SK-N-SH treated with all-trans-retinoic acid at 6 μM for 48 hours (cell line): ENCODE measurements at regions not wholly inside any gene's neighbourhood (a gene's known extent, or its start where the extent isn't known, plus 50 kb on each side); places are given as distances from the start of the nearest gene placed in this dataset.

Experiments used
- ATAC-seq: fragments of 200-7000 bp; cut with Tn5 transposase; 3 replicates; pipeline ENCODE4 v1.9.1; 2020; ENCODE audit warnings: mild to moderate bottlenecking, moderate library complexity
- ARNTL ChIP-seq: fragments of 450-650 bp; formaldehyde crosslinking; IDR thresholded peaks from 2 replicates; pipeline ENCODE4 v1.5.0; 2020; ENCODE audit warnings: low read depth, mild to moderate bottlenecking, moderate library complexity, borderline replicate concordance
- BACH2 ChIP-seq: fragments of 250-450 bp; sonication (Bioruptor Pico); IDR thresholded peaks from 2 replicates; pipeline ENCODE4 v1.9.0; 2021; ENCODE audit warnings: mild to moderate bottlenecking, borderline replicate concordance
- ESRRG ChIP-seq: fragments of 250-450 bp; sonication (Bioruptor Pico); IDR thresholded peaks from 2 replicates; pipeline ENCODE4 v1.6.1; 2021; ENCODE audit warnings: mild to moderate bottlenecking
- GLIS3 ChIP-seq: fragments of 250-450 bp; sonication (Bioruptor Pico); IDR thresholded peaks from 2 replicates; pipeline ENCODE4 v1.5.0; 2020; ENCODE audit warnings: mild to moderate bottlenecking, moderate library complexity
- ISL1 ChIP-seq: fragments of 250-450 bp; sonication (Bioruptor Pico); IDR thresholded peaks from 2 replicates; pipeline ENCODE4 v2.1.2; 2022; ENCODE audit warnings: mild to moderate bottlenecking, moderate library complexity
- OSR1 ChIP-seq: fragments of 250-450 bp; sonication (Bioruptor Pico); IDR thresholded peaks from 2 replicates; pipeline ENCODE4 v1.8.0; 2022; ENCODE audit warnings: moderate library complexity, mild to moderate bottlenecking, inconsistent platforms
- PPARA ChIP-seq: fragments of 250-450 bp; sonication (Bioruptor Pico); IDR thresholded peaks from 2 replicates; pipeline ENCODE4 v1.5.0; 2020; ENCODE audit warnings: mild to moderate bottlenecking, borderline replicate concordance
- RARB ChIP-seq: fragments of 250-450 bp; sonication (Bioruptor Pico); IDR thresholded peaks from 2 replicates; pipeline ENCODE4 v1.8.0; 2021; ENCODE audit warnings: mild to moderate bottlenecking, moderate library complexity
- SNAI2 ChIP-seq: fragments of 250-450 bp; sonication (Bioruptor Pico); IDR thresholded peaks from 2 replicates; pipeline ENCODE4 v1.5.0; 2020; ENCODE audit warnings: mild to moderate bottlenecking, moderate library complexity
- TOX ChIP-seq: fragments of 250-450 bp; sonication (Bioruptor Pico); IDR thresholded peaks from 2 replicates; pipeline ENCODE4 v1.8.0; 2021; ENCODE audit warnings: mild to moderate bottlenecking, moderate library complexity, borderline replicate concordance
- ZC3H10 ChIP-seq: fragments of 250-450 bp; sonication (Bioruptor Pico); IDR thresholded peaks from 2 replicates; pipeline ENCODE4 v1.5.1; 2021; ENCODE audit warnings: mild to moderate bottlenecking, moderate library complexity
- ZFP3 ChIP-seq: fragments of 250-450 bp; sonication (Bioruptor Pico); IDR thresholded peaks from 2 replicates; pipeline ENCODE4 v1.5.0; 2020; ENCODE audit warnings: mild to moderate bottlenecking, moderate library complexity
- ZFP30 ChIP-seq: fragments of 450-650 bp; formaldehyde crosslinking; IDR thresholded peaks from 2 replicates; pipeline ENCODE4 v1.5.0; 2022; ENCODE audit warnings: mild to moderate bottlenecking, moderate library complexity
- ZNF565 ChIP-seq: fragments of 450-650 bp; formaldehyde crosslinking; conservative IDR thresholded peaks from 2 replicates; pipeline ENCODE4 v1.5.0; 2020; ENCODE audit warnings: low read depth, mild to moderate bottlenecking, moderate library complexity
- ZNF70 ChIP-seq: fragments of 450-650 bp; formaldehyde crosslinking; IDR thresholded peaks from 2 replicates; pipeline ENCODE4 v1.5.0; 2020; ENCODE audit warnings: mild to moderate bottlenecking, moderate library complexity
- TF ChIP-seq, protein P1 (sequence below): fragments of 250-450 bp; sonication (Bioruptor Pico); IDR thresholded peaks from 2 replicates; pipeline ENCODE4 v1.5.0; 2020; ENCODE audit warnings: mild to moderate bottlenecking, moderate library complexity
- TF ChIP-seq, protein P2 (sequence below): fragments of 250-450 bp; sonication (Bioruptor Pico); IDR thresholded peaks from 2 replicates; pipeline ENCODE4 v1.8.0; 2021; ENCODE audit warnings: low read depth, mild to moderate bottlenecking, moderate library complexity, borderline replicate concordance
- TF ChIP-seq, protein P3 (sequence below): fragments of 250-450 bp; sonication (Bioruptor Pico); IDR thresholded peaks from 2 replicates; pipeline ENCODE4 v1.8.0; 2020; ENCODE audit warnings: mild to moderate bottlenecking, moderate library complexity, borderline replicate concordance
- TF ChIP-seq, protein P4 (sequence below): fragments of 250-450 bp; sonication (Bioruptor Pico); IDR thresholded peaks from 2 replicates; pipeline ENCODE4 v1.5.1; 2020; ENCODE audit warnings: low read depth, mild to moderate bottlenecking, moderate library complexity

DNA sequence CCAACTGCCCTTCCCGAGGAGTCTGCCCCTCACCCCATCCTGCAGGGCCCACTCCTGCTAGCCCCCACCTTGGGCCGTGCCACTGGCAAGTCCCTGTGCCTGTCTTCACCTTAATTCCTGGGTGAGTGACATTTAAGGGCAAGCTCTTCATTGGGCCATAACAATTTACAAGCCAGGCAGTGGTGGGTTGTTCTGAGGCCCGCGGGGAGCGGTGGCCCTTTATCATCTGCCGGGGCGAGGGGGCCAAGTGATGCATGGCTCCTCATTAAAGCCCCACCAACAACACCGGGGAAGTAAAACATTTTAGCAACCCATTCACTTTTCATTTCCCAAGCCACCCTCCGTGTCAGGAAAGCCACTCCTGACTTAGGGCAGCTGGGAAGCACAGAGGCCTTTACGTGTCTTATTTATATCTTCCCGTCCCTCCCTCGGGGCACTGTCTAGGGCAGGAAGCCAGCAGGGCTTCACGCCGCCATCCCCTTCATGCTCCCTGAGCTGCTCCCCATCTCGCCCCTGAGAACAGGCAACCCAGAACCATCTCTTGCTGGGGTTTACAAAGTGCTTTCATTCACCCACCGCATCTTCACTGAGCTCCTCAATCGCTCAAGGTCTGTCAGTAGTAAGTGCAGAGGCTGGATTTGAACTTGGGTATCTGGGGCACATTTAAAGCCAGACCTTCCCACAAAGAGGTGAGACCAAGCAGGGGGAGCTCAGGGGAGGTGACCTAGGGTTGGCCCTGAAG is 55.5 kb upstream of the CCDC167 start (continued):
- TF ChIP-seq, protein P1, sequence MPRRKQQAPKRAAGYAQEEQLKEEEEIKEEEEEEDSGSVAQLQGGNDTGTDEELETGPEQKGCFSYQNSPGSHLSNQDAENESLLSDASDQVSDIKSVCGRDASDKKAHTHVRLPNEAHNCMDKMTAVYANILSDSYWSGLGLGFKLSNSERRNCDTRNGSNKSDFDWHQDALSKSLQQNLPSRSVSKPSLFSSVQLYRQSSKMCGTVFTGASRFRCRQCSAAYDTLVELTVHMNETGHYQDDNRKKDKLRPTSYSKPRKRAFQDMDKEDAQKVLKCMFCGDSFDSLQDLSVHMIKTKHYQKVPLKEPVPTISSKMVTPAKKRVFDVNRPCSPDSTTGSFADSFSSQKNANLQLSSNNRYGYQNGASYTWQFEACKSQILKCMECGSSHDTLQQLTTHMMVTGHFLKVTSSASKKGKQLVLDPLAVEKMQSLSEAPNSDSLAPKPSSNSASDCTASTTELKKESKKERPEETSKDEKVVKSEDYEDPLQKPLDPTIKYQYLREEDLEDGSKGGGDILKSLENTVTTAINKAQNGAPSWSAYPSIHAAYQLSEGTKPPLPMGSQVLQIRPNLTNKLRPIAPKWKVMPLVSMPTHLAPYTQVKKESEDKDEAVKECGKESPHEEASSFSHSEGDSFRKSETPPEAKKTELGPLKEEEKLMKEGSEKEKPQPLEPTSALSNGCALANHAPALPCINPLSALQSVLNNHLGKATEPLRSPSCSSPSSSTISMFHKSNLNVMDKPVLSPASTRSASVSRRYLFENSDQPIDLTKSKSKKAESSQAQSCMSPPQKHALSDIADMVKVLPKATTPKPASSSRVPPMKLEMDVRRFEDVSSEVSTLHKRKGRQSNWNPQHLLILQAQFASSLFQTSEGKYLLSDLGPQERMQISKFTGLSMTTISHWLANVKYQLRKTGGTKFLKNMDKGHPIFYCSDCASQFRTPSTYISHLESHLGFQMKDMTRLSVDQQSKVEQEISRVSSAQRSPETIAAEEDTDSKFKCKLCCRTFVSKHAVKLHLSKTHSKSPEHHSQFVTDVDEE (CRISPR knock-in tag): no peak
- TF ChIP-seq BACH2 (no peak), ZNF70 (CRISPR knock-in tag) (no peak), SNAI2 (CRISPR knock-in tag) (no peak), ZC3H10 (CRISPR knock-in tag) (no peak)

DNA sequence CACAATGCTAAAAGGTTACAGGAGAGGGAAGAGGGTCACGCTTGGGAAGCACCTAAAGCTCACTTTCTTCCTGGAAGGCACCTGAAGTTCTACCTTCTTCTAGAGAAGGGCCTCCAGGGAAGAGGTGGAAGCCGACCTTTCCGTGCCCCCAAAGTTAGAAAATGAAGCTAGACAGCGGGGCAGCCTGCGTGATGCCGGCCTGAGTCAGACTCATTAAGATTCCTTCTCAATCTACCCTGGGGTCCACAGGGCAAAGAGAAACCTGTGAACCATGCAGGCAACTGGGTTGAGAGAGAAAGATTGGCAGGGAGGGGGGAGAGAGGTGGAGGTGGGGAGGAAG is 54.8 kb upstream of the CCDC167 start:
- no peak for TF ChIP-seq ZFP30 (CRISPR knock-in tag)
- no peak for TF ChIP-seq ZC3H10 (CRISPR knock-in tag)
- TF ChIP-seq, protein P2, sequence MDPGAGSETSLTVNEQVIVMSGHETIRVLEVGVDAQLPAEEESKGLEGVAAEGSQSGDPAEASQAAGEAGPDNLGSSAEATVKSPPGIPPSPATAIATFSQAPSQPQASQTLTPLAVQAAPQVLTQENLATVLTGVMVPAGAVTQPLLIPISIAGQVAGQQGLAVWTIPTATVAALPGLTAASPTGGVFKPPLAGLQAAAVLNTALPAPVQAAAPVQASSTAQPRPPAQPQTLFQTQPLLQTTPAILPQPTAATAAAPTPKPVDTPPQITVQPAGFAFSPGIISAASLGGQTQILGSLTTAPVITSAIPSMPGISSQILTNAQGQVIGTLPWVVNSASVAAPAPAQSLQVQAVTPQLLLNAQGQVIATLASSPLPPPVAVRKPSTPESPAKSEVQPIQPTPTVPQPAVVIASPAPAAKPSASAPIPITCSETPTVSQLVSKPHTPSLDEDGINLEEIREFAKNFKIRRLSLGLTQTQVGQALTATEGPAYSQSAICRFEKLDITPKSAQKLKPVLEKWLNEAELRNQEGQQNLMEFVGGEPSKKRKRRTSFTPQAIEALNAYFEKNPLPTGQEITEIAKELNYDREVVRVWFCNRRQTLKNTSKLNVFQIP: no peak
- TF ChIP-seq GLIS3 (CRISPR knock-in tag): no peak
- TF ChIP-seq ARNTL (CRISPR knock-in tag): no peak
- TF ChIP-seq PPARA (CRISPR knock-in tag): no peak
- TF ChIP-seq ZNF565 (CRISPR knock-in tag): no peak
- peak; percentile 63 for ATAC-seq

DNA sequence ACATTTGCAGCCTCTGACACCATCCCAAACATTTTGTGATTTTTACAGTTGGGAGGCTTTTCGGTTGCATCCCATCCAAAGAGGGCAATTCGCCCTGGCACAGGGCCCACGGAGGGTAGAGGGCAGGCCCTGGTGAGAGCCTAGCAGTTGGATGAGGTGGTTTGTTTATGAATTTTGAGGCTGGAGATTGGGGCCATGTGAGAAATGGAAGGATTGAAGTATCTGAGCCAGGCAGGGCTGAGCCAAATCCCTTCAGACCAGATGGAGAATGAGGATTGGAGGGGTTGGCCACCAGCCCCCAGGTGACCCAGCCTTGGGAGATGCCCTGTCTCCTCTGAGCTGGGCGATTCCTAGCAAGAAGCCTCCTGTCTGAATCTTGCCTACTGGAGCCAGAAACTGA is 52.6 kb upstream of the CCDC167 start:
- ATAC-seq: no peak
- TF ChIP-seq, protein P3, sequence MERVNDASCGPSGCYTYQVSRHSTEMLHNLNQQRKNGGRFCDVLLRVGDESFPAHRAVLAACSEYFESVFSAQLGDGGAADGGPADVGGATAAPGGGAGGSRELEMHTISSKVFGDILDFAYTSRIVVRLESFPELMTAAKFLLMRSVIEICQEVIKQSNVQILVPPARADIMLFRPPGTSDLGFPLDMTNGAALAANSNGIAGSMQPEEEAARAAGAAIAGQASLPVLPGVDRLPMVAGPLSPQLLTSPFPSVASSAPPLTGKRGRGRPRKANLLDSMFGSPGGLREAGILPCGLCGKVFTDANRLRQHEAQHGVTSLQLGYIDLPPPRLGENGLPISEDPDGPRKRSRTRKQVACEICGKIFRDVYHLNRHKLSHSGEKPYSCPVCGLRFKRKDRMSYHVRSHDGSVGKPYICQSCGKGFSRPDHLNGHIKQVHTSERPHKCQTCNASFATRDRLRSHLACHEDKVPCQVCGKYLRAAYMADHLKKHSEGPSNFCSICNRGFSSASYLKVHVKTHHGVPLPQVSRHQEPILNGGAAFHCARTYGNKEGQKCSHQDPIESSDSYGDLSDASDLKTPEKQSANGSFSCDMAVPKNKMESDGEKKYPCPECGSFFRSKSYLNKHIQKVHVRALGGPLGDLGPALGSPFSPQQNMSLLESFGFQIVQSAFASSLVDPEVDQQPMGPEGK: no peak
- TF ChIP-seq ISL1 (CRISPR knock-in tag) (no peak), ARNTL (CRISPR knock-in tag) (no peak), RARB (CRISPR knock-in tag) (no peak), ZFP3 (CRISPR knock-in tag) (no peak), ZFP30 (CRISPR knock-in tag) (no peak), TOX (CRISPR knock-in tag) (no peak), OSR1 (no peak), ESRRG (no peak), GLIS3 (CRISPR knock-in tag) (no peak)
- TF ChIP-seq, protein P2: no peak
- TF ChIP-seq, protein P4, sequence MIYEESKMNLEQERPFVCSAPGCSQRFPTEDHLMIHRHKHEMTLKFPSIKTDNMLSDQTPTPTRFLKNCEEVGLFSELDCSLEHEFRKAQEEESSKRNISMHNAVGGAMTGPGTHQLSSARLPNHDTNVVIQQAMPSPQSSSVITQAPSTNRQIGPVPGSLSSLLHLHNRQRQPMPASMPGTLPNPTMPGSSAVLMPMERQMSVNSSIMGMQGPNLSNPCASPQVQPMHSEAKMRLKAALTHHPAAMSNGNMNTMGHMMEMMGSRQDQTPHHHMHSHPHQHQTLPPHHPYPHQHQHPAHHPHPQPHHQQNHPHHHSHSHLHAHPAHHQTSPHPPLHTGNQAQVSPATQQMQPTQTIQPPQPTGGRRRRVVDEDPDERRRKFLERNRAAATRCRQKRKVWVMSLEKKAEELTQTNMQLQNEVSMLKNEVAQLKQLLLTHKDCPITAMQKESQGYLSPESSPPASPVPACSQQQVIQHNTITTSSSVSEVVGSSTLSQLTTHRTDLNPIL (CRISPR knock-in tag): no peak
- TF ChIP-seq, protein P1 (CRISPR knock-in tag): no peak
- TF ChIP-seq, all 23 proteins: peak for 0
